Thyroid gland (tissue), 4 donors: ENCODE measurements at regions not wholly inside any gene's neighbourhood (a gene's known extent, or its start where the extent isn't known, plus 50 kb on each side); places are given as distances from the start of the nearest gene placed in this dataset.

Source experiments
- DNase-seq, 2 donors: peaks; one replicate each; pipeline ENCODE4 v3.0.0-alpha.2; 2019
- H3K27ac ChIP-seq, 3 donors: fragments of 200-600 bp; sonication (generic); 1 replicate in 2 of 3; 2 replicates in 1 of 3; pipeline ENCODE4 v1.5.1; 2016 to 2019; ENCODE audit warnings: mild to moderate bottlenecking in 1 of 3, moderate library complexity in 1 of 3
- H3K27me3 ChIP-seq: fragments of 200-600 bp; sonication (generic); one replicate; pipeline ENCODE4 v1.5.1; 2019
- H3K36me3 ChIP-seq, 2 donors: fragments of 200-600 bp; sonication (generic); one replicate each; pipeline ENCODE4 v1.5.1; 2016 to 2019
- H3K4me1 ChIP-seq, 2 donors: fragments of 200-600 bp; sonication (generic); one replicate each; pipeline ENCODE4 v1.5.1; 2017 to 2019
- H3K4me3 ChIP-seq, 3 donors: fragments of 200-600 bp; sonication (generic); replicated peaks in 1 of 3; 1 replicate in 2 of 3; 2 replicates in 1 of 3; pipeline ENCODE4 v1.5.1; 2016; ENCODE audit warnings: mild to moderate bottlenecking in 1 of 3
- H3K9me3 ChIP-seq: fragments of 200-600 bp; sonication (generic); one replicate; pipeline ENCODE4 v1.5.1; 2017
- POLR2A ChIP-seq, 2 donors: fragments of 450-650 bp; IDR thresholded peaks; one replicate each; pipeline ENCODE4 v1.6.1; 2017; ENCODE audit warnings: antibody characterized with exemption in 2 of 2, mild to moderate bottlenecking in 2 of 2, moderate library complexity in 1 of 2
- WGBS, 2 donors: methylation state at CpG; one replicate each; pipeline ENCODE4 v1.1.5; 2017; 5-methylcytosine and 5-hydroxymethylcytosine counted together
- intact Hi-C: fragments of 100-400 bp; cut with DNase I; formaldehyde crosslinking; loops from one replicate; pipeline ENCODE4 v1.15.1; 2023
- TF ChIP-seq, protein P1 (sequence below), 6 experiments: fragments of 200-600 bp in 3 of 6; fragments of 450-650 bp in 3 of 6; sonication (generic) in 3 of 6; IDR thresholded peaks; one replicate each; pipeline ENCODE4 v1.5.1; 2016 to 2019; ENCODE audit warnings: antibody characterized with exemption in 6 of 6, mild to moderate bottlenecking in 2 of 6, inconsistent platforms in 1 of 6, moderate library complexity in 1 of 6

DNA sequence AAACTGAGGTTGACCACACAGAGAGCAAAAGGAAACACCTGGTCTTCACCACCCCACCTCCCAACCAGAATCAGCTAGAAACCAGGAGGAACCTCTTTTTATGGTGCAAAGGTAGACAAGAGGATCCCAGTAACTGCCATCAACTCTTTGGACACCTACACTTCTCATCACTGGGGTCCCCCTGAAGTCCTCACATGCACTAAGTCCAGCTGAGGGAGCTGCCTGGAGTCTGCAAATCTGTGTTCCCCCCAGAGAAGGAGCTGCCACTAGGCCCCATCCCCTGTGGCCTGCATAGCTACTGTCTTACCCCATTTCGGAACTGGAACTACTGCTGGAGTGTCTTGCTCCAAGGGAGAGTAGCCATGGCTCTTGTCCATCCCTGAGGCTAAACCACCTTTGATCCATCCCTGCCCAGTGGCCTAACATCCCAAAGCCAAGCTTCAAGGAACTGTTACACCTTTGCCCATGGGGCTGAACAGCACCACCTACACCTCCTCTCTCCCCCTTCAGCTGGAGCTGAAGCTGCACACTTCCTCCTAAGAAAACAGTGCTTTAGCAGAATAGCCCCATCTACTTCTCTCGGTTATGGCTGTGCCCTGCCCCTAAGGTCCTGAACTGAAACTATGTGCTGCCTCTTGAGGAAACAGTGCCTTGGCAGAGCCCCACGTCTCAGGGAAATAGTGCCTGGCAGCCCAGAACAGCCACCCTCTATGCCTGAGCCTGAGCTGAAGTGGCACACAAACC is 85.4 kb upstream of the CD53 start:
- no peak overlapping the region for H3K27ac ChIP-seq
- no peaks in the 10 kb centered on the region for H3K36me3 ChIP-seq
- no peak for DNase-seq
- TF ChIP-seq, protein P1, sequence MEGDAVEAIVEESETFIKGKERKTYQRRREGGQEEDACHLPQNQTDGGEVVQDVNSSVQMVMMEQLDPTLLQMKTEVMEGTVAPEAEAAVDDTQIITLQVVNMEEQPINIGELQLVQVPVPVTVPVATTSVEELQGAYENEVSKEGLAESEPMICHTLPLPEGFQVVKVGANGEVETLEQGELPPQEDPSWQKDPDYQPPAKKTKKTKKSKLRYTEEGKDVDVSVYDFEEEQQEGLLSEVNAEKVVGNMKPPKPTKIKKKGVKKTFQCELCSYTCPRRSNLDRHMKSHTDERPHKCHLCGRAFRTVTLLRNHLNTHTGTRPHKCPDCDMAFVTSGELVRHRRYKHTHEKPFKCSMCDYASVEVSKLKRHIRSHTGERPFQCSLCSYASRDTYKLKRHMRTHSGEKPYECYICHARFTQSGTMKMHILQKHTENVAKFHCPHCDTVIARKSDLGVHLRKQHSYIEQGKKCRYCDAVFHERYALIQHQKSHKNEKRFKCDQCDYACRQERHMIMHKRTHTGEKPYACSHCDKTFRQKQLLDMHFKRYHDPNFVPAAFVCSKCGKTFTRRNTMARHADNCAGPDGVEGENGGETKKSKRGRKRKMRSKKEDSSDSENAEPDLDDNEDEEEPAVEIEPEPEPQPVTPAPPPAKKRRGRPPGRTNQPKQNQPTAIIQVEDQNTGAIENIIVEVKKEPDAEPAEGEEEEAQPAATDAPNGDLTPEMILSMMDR (IDR thresholded peaks at IDR 0.05), result no peak
- TF ChIP-seq POLR2A (IDR thresholded peaks at IDR 0.05), result no peak
- H3K4me3 ChIP-seq, result no peak overlapping the region
- H3K4me1 ChIP-seq, result no peaks in the 10 kb centered on the region
- no peaks in the 10 kb centered on the region for H3K27me3 ChIP-seq
- H3K9me3 ChIP-seq, result no peaks in the 10 kb centered on the region
- intact Hi-C loops, result no loop called here
- 27 to 34% methylated on average over 3 of the region's 3 CpGs for WGBS, 2 donors

DNA sequence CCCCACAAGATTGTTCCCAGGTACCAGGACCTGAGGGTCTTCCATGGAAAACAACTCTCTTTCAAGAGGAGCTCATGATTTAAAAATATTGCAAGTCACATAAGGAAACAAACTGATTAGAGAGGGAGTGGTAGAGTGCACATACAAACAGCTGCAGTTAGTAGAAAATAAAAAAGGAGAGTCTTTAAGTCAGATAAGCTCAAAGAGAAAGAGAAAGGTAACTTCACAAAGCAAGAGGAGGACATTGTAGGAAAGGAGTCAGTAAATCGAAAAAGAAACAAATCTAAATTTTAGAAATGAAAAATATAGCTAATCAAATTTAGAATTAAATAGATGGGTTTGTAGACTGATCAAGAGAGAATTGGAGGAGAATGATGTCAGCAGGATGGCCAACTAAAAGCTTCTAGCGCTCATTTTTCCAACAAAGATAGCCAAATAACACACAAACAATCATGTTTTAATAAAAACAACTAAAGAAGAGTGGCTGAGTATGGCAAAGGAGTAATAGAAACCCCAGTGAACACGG is 86.1 kb upstream of the CD53 start:
- no peaks in the 10 kb centered on the region for H3K27me3 ChIP-seq
- H3K4me3 ChIP-seq, result no peak overlapping the region
- H3K4me1 ChIP-seq, result no peaks in the 10 kb centered on the region
- WGBS, 2 donors, result 61 to 70% methylated on average over 3 of the region's 3 CpGs
- intact Hi-C loops, result no loop called here
- H3K27ac ChIP-seq, result no peak overlapping the region
- TF ChIP-seq POLR2A (IDR thresholded peaks at IDR 0.05), result no peak
- TF ChIP-seq, protein P1 (IDR thresholded peaks at IDR 0.05), result no peak
- no peaks in the 10 kb centered on the region for H3K36me3 ChIP-seq
- no peaks in the 10 kb centered on the region for H3K9me3 ChIP-seq
- DNase-seq, result no peak

DNA sequence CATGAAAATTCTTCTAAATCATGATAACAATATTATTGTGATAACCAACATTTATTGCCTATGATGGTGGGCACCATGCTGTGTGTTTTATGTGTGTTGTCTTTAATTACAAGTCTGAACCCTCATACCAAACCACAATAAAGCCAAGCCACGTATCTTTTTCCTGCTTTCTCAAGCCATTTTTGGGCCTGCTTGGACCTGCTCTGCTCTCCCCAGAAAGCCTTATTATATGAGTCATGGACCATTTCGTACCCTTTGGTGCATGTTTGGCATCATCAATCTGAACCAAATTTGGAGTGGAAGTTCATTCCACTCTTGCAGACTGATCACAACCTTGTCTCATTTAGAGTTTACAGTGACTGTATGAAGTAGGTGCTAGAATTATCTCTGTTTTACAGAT is 87.3 kb upstream of the CD53 start:
- no peak for DNase-seq
- Histone ChIP-seq H3K27ac (no peak overlapping the region), H3K9me3 (no peaks in the 10 kb centered on the region), H3K4me1 (no peaks in the 10 kb centered on the region), H3K36me3 (no peaks in the 10 kb centered on the region), H3K4me3 (no peak overlapping the region), H3K27me3 (no peaks in the 10 kb centered on the region)
- intact Hi-C loops, result no loop called here
- no peak for TF ChIP-seq POLR2A (IDR thresholded peaks at IDR 0.05)
- TF ChIP-seq, protein P1 (IDR thresholded peaks at IDR 0.05), result no peak
- 74 to 84% methylated on average over 2 of the region's 2 CpGs for WGBS, 2 donors

DNA sequence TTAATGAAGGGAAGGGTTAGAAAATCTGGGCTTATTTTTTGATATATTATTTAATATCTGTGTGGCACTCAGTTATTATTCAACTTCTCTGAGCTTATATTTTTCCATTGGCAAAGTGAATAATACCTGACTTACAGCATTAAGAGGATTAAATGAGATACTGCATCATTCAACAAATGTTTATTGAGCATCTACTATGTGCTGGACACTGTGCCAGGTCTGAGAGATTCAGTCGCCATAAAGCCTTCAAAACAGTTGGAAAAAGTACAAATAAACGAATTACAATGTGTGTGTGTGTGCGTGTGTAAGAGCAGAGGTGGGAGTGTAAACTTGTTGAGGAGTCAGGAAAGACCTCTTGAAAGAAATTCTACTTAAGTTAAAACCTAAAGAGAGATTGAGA is 87.9 kb upstream of the CD53 start:
- H3K27me3 ChIP-seq, result no peaks in the 10 kb centered on the region
- H3K4me3 ChIP-seq, result no peak overlapping the region
- H3K4me1 ChIP-seq, result no peaks in the 10 kb centered on the region
- TF ChIP-seq, protein P1 (IDR thresholded peaks at IDR 0.05), result no peak
- no peak for TF ChIP-seq POLR2A (IDR thresholded peaks at IDR 0.05)
- no peak for DNase-seq
- intact Hi-C loops, result no loop called here
- no peak overlapping the region for H3K27ac ChIP-seq
- H3K9me3 ChIP-seq, result no peaks in the 10 kb centered on the region
- 55 to 62% methylated on average over 3 of the region's 3 CpGs for WGBS, 2 donors
- no peaks in the 10 kb centered on the region for H3K36me3 ChIP-seq

DNA sequence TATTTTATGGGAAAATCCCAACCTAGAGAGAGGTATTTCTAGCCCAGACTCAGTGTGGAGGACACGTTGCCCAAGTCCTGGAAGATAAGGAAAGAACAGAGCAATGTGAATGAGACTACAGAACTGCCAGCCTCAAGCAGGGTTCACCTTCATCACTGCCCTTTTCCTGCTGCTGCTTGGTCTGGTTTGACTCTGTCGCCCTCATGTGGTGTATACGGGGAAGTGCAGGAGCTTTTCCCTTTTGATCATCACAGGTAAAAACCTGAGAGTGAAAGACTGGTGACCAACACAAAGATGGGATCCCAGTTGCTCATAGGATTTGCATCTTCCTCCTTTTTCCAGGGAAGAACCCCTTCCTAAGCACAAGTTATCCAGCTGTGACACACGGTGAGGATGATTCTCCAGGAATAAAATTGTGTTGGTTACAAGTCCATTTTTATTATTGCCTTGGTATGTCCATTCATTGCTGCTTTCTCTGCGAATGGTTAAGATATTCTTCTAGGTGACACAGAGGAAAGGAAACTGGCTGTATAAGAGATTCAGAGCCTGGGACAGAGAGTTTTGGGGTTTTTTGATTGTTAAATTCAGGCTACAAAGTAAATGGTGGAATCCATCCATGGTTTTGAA is 89.5 kb upstream of the CD53 start:
- TF ChIP-seq POLR2A (IDR thresholded peaks at IDR 0.05), result no peak
- TF ChIP-seq, protein P1 (IDR thresholded peaks at IDR 0.05), result peak; percentile 62 to 96 (median 78)
- Histone ChIP-seq H3K36me3 (no peaks in the 10 kb centered on the region), H3K4me1 (no peaks in the 10 kb centered on the region), H3K4me3 (no peak overlapping the region), H3K27me3 (no peaks in the 10 kb centered on the region), H3K9me3 (no peaks in the 10 kb centered on the region), H3K27ac (no peak overlapping the region)
- intact Hi-C loops, result loop anchor here (5.0 kb wide), 1 partner anchor 151 kb away; no protein-coding TSS in a partner anchor
- 1 to 2% methylated on average over 5 of the region's 5 CpGs for WGBS, 2 donors
- DNase-seq, result peak; percentile 26 to 36
